Gastrocnemius medialis (tissue), 4 donors: ENCODE measurements at regions not wholly inside any gene's neighbourhood (a gene's known extent, or its start where the extent isn't known, plus 50 kb on each side); places are given as distances from the start of the nearest gene placed in this dataset.

Source experiments
- CTCF ChIP-seq, 5 experiments: fragments of 450-650 bp in 3 of 5; fragments of 200-600 bp in 2 of 5; sonication (generic) in 2 of 5; IDR thresholded peaks in 4 of 5; conservative IDR thresholded peaks in 1 of 5; 1 replicate in 4 of 5; 2 replicates in 1 of 5; pipeline ENCODE4 v1.5.1; 2016 to 2019; ENCODE audit warnings: antibody characterized with exemption in 5 of 5, mild to moderate bottlenecking in 3 of 5, moderate library complexity in 3 of 5
- POLR2A ChIP-seq, 2 donors: fragments of 450-650 bp; IDR thresholded peaks; one replicate each; pipeline ENCODE4 v1.6.1; 2017; ENCODE audit warnings: antibody characterized with exemption in 2 of 2, mild to moderate bottlenecking in 2 of 2, moderate library complexity in 2 of 2

GRCh38 chr13:106385654-106386053 lies 149.8 kb downstream of the EFNB2 start:
- TF ChIP-seq CTCF (IDR thresholded peaks at IDR 0.05 in 4 of 5, conservative IDR thresholded peaks at IDR 0.05 in 1 of 5) (no peak), POLR2A (IDR thresholded peaks at IDR 0.05) (no peak)
